H4 (cell line): ENCODE measurements at regions not wholly inside any gene's neighbourhood (a gene's known extent, or its start where the extent isn't known, plus 50 kb on each side); places are given as distances from the start of the nearest gene placed in this dataset.
"Not testable (repeated sequence)": the region's sequence is repeated elsewhere in the genome, so short reads cannot be mapped to it uniquely, and the experiment has no call there.

ENCODE experiments used
- DNase-seq: peaks from one replicate; pipeline ENCODE4 v3.0.0-alpha.2; 2015; ENCODE audit warnings: low spot score

GRCh38 chr10:21145751-21146435 lies 248.8 kb upstream of the NEBL start:
- DNase-seq: no peak

- DNase-seq: no peak
These were observed 246.9 kb upstream of the NEBL start for GRCh38 chr10:21144047-21144446.

- no peak for DNase-seq
These were observed 244.9 kb upstream of the NEBL start for GRCh38 chr10:21141946-21142492.

- DNase-seq: no peak
These were observed 241.7 kb upstream of the NEBL start for GRCh38 chr10:21138769-21139340.

DNA sequence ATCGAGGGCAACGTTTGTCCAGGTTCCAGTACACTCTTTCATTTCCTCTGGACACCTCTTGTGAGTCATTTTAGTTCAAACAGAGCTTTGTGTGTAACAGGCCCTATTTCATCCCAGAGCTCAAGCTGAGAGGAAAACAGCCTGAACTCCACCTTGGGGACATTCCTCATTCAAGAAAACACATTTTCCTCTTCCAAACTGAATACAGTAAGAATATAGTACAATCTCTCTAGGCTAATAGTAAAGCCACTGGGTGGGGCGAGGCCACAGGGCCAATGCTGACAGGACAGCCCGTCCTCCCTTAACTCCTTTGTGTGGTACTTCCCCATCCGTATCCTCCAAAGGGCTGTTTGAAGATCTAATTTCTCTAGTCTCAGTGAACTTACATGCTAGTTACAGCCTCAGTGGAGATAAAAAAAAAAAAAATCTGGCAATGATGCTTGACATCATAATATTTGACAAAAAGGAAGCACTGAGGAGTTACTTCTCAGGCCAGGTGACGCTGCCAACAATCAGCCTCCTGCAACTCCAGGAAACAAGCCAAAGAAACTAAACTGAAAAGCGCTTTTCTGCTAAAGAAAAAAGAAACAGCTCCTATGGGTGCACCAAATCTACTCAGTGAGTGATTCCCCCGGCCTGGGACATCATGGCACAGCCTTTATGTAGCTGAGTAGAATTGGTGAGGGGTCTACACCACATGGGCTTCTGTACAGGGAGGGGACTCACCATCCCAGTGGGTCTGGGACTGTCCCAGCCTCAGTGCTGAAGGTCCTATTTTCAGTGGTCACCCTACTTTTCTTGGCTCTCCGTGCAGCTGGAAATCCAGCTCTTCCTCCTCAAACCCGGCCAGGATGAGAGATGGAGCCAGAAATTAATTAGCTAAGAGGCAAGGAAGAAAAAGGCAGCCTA lies 238.2 kb upstream of the NEBL start:
- DNase-seq: no peak

DNA sequence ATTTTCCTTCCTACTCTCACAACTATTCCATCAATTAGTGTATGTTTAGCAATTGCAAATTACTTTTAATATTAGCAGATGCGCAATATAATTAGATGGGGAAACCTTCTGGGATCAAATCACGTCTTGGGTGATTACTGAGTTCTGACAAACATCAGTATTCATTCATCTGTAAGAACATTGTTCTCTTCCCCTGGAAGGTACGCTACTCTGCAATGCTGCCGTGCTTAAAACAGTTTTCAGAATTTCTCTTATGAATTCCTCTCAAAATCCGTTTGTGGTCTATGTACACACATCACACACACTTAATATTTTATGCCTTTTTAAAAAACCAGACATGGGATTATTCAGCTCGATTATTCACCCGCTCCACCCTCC lies 237.5 kb upstream of the NEBL start:
- no peak for DNase-seq

- no peak for DNase-seq
These were observed 233.8 kb upstream of the NEBL start for GRCh38 chr10:21130683-21131442.

GRCh38 chr10:21130108-21130507 lies 233.0 kb upstream of the NEBL start:
- DNase-seq: no peak

DNA sequence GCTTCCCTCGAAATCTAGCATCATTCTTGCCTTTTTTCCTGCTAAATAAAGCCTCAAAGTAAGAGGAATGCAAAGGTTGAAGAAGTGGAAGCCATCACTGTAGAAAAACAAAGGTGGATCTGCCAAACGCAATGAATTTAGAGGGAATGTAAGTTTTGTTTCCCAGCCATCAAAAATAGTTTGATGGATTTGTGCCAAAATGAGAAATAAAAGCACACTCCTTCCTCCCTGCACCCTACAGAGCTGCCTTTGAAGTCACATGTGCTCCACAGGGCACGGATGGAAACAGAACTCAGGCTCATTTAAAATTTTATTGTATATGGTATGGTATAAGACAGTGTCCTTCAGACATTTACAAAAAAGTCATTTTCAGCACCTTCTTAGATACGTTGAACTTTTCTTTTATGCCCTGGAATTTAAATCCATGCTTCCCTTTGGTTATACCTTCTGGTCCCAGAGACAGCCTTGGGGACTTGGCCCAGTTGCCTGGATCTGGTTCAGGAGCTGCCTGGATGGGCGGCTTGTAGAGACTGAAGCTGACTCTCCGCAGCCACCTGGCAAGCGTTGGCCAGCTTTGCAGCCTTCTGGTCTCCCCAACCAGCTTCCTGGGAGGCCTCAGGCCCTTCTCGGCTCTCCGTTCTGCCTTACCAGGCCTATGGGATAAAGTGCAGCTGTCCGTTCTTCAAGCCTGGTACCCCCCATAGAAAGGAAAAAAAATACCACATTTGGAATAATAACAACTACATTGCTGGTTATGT lies 228.5 kb upstream of the NEBL start:
- no peak for DNase-seq

DNA sequence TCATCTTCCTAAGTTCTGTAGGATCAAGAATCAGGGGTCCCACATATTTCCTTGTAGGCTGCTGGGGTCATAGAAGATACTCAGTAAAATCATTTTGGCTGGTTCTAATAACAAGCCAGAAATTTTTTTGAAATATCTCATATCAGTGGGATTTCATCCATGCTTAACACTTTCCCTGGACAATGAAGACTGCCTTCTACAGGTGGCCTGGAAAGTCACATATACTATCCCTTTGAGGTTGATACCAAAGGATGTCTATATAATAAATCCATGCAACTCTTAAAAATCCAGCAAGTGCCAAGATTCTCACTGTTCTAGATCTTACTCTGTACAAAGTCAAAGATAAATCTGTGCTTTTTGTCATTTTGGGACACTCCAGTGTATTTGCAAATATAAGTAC lies 225.8 kb upstream of the NEBL start:
- DNase-seq: no peak

DNA sequence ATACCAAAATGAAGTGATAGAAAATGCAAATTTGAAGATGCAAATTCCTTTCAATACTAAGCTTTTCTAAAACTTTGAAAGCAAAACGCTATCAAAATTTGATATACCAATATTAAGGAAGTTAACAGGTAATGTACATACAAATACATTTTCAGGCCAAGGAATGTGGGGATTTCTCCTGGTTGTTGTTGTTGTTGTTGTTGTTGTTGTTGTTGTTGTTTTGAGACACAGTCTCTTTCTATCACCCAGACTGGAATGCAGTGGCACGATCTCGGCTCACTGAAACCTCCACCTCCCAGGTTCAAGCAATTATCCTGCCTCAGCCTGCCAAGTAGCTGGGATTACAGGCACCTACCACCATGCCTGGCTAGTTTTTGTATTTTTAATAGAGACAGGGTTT lies 224.7 kb upstream of the NEBL start:
- not testable (repeated sequence) for DNase-seq

- no peak for DNase-seq
These were observed 217.6 kb upstream of the NEBL start for GRCh38 chr10:21114683-21115082.

GRCh38 chr10:21110358-21110757 lies 213.2 kb upstream of the NEBL start:
- DNase-seq: no peak

DNA sequence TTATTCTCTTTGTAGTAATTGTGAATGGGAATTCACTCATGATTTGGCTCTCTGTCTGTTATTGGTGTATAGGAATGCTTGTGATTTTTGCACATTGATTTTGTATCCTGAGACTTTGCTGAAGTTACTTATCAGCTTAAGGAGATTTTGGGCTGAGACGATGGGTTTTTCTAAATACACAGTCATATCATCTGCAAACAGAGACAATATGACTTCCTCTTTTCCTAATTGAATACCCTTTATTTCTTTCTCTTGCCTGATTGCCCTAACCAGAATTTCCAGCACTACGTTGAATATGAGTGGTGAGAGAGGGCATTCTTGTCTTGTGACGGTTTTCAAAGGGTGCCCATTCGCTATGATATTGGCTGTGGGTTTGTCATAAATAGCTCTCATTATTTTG lies 209.8 kb upstream of the NEBL start:
- DNase-seq: not testable (repeated sequence)

DNA sequence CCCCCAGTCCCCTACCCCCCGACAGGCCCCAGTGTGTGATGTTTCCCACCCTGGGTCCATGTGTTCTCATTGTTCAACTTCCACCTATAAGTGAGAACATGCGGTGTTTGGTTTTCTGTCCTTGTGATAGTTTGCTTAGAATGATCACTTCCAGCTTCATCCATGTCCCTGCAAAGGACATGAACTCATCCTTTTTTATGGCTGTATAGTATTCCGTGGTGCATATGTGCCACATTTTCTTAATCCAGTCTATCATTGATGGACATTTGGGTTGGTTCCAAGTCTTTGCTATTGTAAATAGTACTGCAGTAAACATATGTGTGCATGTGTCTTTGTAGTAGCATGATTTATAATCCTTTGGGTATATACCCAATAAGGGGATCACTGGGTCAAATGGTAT lies 208.2 kb upstream of the NEBL start:
- DNase-seq: not testable (repeated sequence)

GRCh38 chr10:21100871-21101514 lies 203.9 kb upstream of the NEBL start:
- no peak for DNase-seq

DNA sequence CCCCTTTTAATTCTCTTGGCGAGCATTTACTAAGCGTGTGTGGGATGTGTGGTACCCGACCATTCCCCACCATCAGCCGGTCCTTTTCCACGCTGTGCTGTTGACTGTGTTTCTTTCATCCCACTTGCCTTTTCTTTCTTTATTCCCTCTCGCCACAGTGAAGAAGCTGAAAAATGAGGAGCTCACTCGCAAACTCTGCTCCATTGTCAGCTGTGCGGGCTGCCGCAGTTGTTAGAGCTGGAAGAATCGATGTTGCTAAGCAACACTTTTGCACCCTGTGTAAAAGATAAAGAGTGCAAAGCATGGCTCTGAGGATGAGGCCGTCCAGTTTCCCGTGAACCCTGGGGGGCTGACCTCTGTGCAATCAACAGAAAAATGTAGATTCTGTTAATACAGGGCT lies 203.1 kb upstream of the NEBL start:
- no peak for DNase-seq

- no peak for DNase-seq
These were observed 202.4 kb upstream of the NEBL start for GRCh38 chr10:21099291-21100062.

GRCh38 chr10:21097926-21098355 lies 200.8 kb upstream of the NEBL start:
- DNase-seq: peak; percentile 7
